Transverse colon (tissue), 4 donors: ENCODE measurements at regions not wholly inside any gene's neighbourhood (a gene's known extent, or its start where the extent isn't known, plus 50 kb on each side); places are given as distances from the start of the nearest gene placed in this dataset.

ENCODE experiments used
- DNase-seq: peaks from one replicate; pipeline ENCODE4 v3.0.0-alpha.2; 2019
- H3K27ac ChIP-seq, 4 donors: fragments of 200-600 bp; sonication (generic); 2 replicates each; pipeline ENCODE4 v1.5.1; 2016 to 2018; ENCODE audit warnings: inconsistent platforms in 4 of 4
- H3K27me3 ChIP-seq: fragments of 200-600 bp; sonication (generic); 2 replicates; pipeline ENCODE4 v1.5.1; 2017; ENCODE audit warnings: inconsistent platforms
- H3K36me3 ChIP-seq, 4 donors: fragments of 200-600 bp; sonication (generic); 2 replicates each; pipeline ENCODE4 v1.5.1; 2017 to 2019; ENCODE audit warnings: inconsistent platforms in 4 of 4
- H3K4me1 ChIP-seq, 4 donors: fragments of 200-600 bp; sonication (generic); 2 replicates each; pipeline ENCODE4 v1.5.1; 2017 to 2020; ENCODE audit warnings: inconsistent platforms in 4 of 4
- H3K4me3 ChIP-seq, 4 donors: fragments of 200-600 bp; sonication (generic); 1 replicate in 1 of 4; 2 replicates in 3 of 4; pipeline versions ENCODE4 v1.5.1 to v1.6.1; 2017 to 2019; ENCODE audit warnings: inconsistent platforms in 4 of 4
- H3K9me3 ChIP-seq, 2 donors: fragments of 200-600 bp; sonication (generic); 2 replicates each; pipeline ENCODE4 v1.5.1; 2017 to 2019; ENCODE audit warnings: inconsistent platforms in 2 of 2
- EP300 ChIP-seq: sonication (generic); formaldehyde crosslinking; IDR thresholded peaks from one replicate; pipeline ENCODE4 v1.6.1; 2017; ENCODE audit warnings: antibody characterized with exemption, low read depth
- POLR2A ChIP-seq: fragments of 450-650 bp; IDR thresholded peaks from one replicate; pipeline ENCODE4 v1.6.1; 2016; ENCODE audit warnings: antibody characterized with exemption, mild to moderate bottlenecking, moderate library complexity
- POLR2AphosphoS5 ChIP-seq, 3 donors: sonication (generic); formaldehyde crosslinking; IDR thresholded peaks; one replicate each; pipeline ENCODE4 v1.6.1; 2016; ENCODE audit warnings: antibody characterized with exemption in 3 of 3
- WGBS, 2 donors: methylation state at CpG; one replicate each; pipeline ENCODE4 v1.1.5; 2018; ENCODE audit warnings: low coverage in 1 of 2; 5-methylcytosine and 5-hydroxymethylcytosine counted together
- in situ Hi-C, 4 donors: fragments of 200-750 bp; cut with MboI; loops; one replicate each; pipeline versions ENCODE4 v1.15.0 to v1.15.1; 2017; ENCODE audit warnings: low sequenced_read_pairs in 3 of 4, low pct_ligation_motif_present in 1 of 4, low pct_unique_long_range_greater_than_20kb in 1 of 4
- intact Hi-C: fragments of 100-400 bp; cut with DNase I; formaldehyde crosslinking; loops from one replicate; pipeline ENCODE4 v1.15.1; 2023; ENCODE audit warnings: low total_unique reads
- TF ChIP-seq, protein P1 (sequence below), 5 experiments: fragments of 200-600 bp in 3 of 5; fragments of 450-650 bp in 2 of 5; sonication (generic) in 3 of 5; IDR thresholded peaks; 1 replicate in 2 of 5; 2 replicates in 3 of 5; pipeline ENCODE4 v1.5.1; 2016 to 2017; ENCODE audit warnings: antibody characterized with exemption in 5 of 5, inconsistent platforms in 3 of 5, mild to moderate bottlenecking in 2 of 5, moderate library complexity in 1 of 5

DNA sequence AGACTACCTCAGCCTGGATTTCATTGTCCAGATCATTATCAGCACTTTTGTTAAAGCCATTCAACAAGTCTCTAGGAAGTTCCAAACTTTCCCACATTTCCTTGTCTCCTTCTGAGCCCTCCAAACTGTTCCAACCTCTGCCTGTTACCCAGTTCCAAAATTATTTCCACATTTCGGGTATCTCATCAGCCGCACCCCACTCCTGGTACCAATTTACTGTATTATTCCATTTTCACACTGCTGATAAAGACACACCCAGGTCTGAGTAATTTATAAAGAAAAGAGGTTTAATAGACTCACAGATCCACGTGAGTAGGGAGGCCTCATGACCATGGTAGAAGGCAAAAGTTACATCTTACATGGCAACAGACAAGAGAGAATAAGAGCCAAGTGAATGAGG lies 1198.3 kb upstream of the ALCAM start:
- intact Hi-C loops = no loop called here
- Histone ChIP-seq H3K9me3 (peaks cover 0 to 12% of the 10 kb centered on the region in 2 donors), H3K27ac (no peak overlapping the region), H3K27me3 (no peaks in the 10 kb centered on the region), H3K36me3 (no peaks in the 10 kb centered on the region), H3K4me3 (no peak overlapping the region), H3K4me1 (no peaks in the 10 kb centered on the region)
- TF ChIP-seq POLR2AphosphoS5 (IDR thresholded peaks at IDR 0.05) (no peak), EP300 (no peak), POLR2A (no peak)
- TF ChIP-seq, protein P1, sequence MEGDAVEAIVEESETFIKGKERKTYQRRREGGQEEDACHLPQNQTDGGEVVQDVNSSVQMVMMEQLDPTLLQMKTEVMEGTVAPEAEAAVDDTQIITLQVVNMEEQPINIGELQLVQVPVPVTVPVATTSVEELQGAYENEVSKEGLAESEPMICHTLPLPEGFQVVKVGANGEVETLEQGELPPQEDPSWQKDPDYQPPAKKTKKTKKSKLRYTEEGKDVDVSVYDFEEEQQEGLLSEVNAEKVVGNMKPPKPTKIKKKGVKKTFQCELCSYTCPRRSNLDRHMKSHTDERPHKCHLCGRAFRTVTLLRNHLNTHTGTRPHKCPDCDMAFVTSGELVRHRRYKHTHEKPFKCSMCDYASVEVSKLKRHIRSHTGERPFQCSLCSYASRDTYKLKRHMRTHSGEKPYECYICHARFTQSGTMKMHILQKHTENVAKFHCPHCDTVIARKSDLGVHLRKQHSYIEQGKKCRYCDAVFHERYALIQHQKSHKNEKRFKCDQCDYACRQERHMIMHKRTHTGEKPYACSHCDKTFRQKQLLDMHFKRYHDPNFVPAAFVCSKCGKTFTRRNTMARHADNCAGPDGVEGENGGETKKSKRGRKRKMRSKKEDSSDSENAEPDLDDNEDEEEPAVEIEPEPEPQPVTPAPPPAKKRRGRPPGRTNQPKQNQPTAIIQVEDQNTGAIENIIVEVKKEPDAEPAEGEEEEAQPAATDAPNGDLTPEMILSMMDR (IDR thresholded peaks at IDR 0.05) = no peak
- in situ Hi-C loops = no loop called here
- 82 to 83% methylated on average over 3 of the region's 3 CpGs for WGBS, 2 donors
- no peak for DNase-seq

DNA sequence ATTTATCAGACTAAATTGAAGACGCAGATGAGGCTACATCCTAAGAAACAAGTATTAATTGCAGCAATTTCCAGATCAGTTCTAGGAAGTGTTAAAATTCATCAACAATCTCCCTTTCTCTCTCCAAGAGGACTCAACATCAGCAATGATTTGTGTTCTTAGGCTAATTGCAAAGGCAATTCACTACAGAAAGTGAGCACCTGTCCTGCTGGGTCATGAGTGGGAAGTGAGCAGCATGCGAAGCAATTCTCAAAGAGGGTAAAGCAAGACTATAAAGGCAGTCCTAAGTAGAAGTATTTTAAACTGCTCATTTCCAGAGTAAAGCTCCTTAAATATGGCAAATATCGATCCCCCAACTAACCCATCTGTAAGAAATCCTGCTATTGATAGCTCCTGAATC lies 1191.0 kb upstream of the ALCAM start:
- 70 to 83% methylated on average over 3 of the region's 3 CpGs for WGBS, 2 donors
- Histone ChIP-seq H3K9me3 (no peaks in the 10 kb centered on the region), H3K4me3 (no peak overlapping the region), H3K36me3 (no peaks in the 10 kb centered on the region), H3K27ac (no peak overlapping the region), H3K4me1 (no peaks in the 10 kb centered on the region), H3K27me3 (no peaks in the 10 kb centered on the region)
- in situ Hi-C loops (no loop called here), intact Hi-C loops (no loop called here)
- TF ChIP-seq EP300 = no peak
- TF ChIP-seq POLR2A = no peak
- no peak for TF ChIP-seq POLR2AphosphoS5 (IDR thresholded peaks at IDR 0.05)
- TF ChIP-seq, protein P1 (IDR thresholded peaks at IDR 0.05) = no peak
- no peak for DNase-seq

GRCh38 chr3:104176706-104177105 lies 1190.0 kb upstream of the ALCAM start:
- H3K9me3 ChIP-seq = no peaks in the 10 kb centered on the region
- no peaks in the 10 kb centered on the region for H3K4me1 ChIP-seq
- no peaks in the 10 kb centered on the region for H3K27me3 ChIP-seq
- intact Hi-C loops = no loop called here
- no peak overlapping the region for H3K27ac ChIP-seq
- no peaks in the 10 kb centered on the region for H3K36me3 ChIP-seq
- TF ChIP-seq POLR2A (no peak), EP300 (no peak), POLR2AphosphoS5 (IDR thresholded peaks at IDR 0.05) (no peak)
- TF ChIP-seq, protein P1 (IDR thresholded peaks at IDR 0.05) = no peak
- no peak overlapping the region for H3K4me3 ChIP-seq
- in situ Hi-C loops = no loop called here
- WGBS, 2 donors = 41 to 80% methylated on average over 1 of the region's 1 CpG
- DNase-seq = no peak

DNA sequence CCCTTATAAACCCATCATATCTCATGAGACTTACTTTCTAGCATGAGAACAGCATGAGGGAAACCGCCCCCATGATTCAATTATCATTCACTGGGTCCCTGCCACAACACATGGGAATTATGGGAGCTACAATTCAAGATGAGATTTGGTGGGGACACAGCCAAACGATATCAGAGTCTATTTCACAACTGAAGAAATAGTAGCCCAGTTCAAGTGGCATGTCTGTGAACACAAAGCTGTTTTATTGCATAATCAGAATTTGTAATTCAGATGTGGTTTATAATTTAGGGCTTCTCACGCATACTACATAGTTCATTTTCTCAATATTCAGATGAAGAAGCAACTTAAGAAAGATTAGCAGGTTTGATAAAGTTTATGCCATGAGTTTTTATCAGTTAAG lies 1188.0 kb upstream of the ALCAM start:
- no peak for DNase-seq
- intact Hi-C loops = no loop called here
- H3K9me3 ChIP-seq = no peaks in the 10 kb centered on the region
- no peaks in the 10 kb centered on the region for H3K4me1 ChIP-seq
- H3K36me3 ChIP-seq = no peaks in the 10 kb centered on the region
- H3K4me3 ChIP-seq = no peak overlapping the region
- TF ChIP-seq, protein P1 (IDR thresholded peaks at IDR 0.05) = no peak
- no peak for TF ChIP-seq POLR2AphosphoS5 (IDR thresholded peaks at IDR 0.05)
- TF ChIP-seq POLR2A = no peak
- no peak for TF ChIP-seq EP300
- no peaks in the 10 kb centered on the region for H3K27me3 ChIP-seq
- no peak overlapping the region for H3K27ac ChIP-seq
- in situ Hi-C loops = no loop called here
- 66 to 71% methylated on average over 3 of the region's 3 CpGs for WGBS, 2 donors
